Right lobe of liver (tissue), 6 donors: ENCODE measurements at regions not wholly inside any gene's neighbourhood (a gene's known extent, or its start where the extent isn't known, plus 50 kb on each side); places are given as distances from the start of the nearest gene placed in this dataset.
"Not testable (repeated sequence)": the region's sequence is repeated elsewhere in the genome, so short reads cannot be mapped to it uniquely, and the experiment has no call there.

Experiments used
- ATAC-seq, 4 donors: fragments of 200-7000 bp; cut with Tn5 transposase; one replicate each; pipeline ENCODE4 v1.9.1; 2020; ENCODE audit warnings: mild to moderate bottlenecking in 4 of 4, moderate library complexity in 4 of 4
- DNase-seq, 3 donors: peaks; one replicate each; pipeline ENCODE4 v3.0.0-alpha.2; 2020
- H3K27ac ChIP-seq, 3 donors: fragments of 200-600 bp; one replicate each; pipeline ENCODE4 v1.8.0; 2022
- H3K27me3 ChIP-seq, 2 donors: fragments of 200-600 bp; one replicate each; pipeline ENCODE4 v1.8.0; 2022
- H3K36me3 ChIP-seq, 4 donors: fragments of 200-600 bp; sonication (generic) in 1 of 4; one replicate each; pipeline versions ENCODE4 v1.5.1 to v1.8.0; 2017 to 2022; ENCODE audit warnings: control low read depth in 1 of 4
- H3K4me1 ChIP-seq, 4 donors: fragments of 200-600 bp; sonication (generic) in 1 of 4; one replicate each; pipeline versions ENCODE4 v1.5.1 to v1.8.0; 2017 to 2022; ENCODE audit warnings: control low read depth in 1 of 4
- H3K4me3 ChIP-seq, 3 donors: fragments of 200-600 bp; one replicate each; pipeline ENCODE4 v1.8.0; 2022
- H3K9me3 ChIP-seq, 4 donors: fragments of 200-600 bp; sonication (generic) in 1 of 4; one replicate each; pipeline versions ENCODE4 v1.5.1 to v1.8.0; 2017 to 2022; ENCODE audit warnings: control low read depth in 1 of 4
- POLR2A ChIP-seq: fragments of 450-650 bp; IDR thresholded peaks from one replicate; pipeline ENCODE4 v1.6.1; 2017; ENCODE audit warnings: antibody characterized with exemption, mild to moderate bottlenecking
- WGBS: methylation state at CpG from one replicate; pipeline ENCODE4 v1.1.6; 2018; ENCODE audit warnings: low coverage, low lambda C conversion rate; ENCODE audit not compliant: insufficient coverage; ENCODE audit errors: missing lambda C conversion rate; 5-methylcytosine and 5-hydroxymethylcytosine counted together
- intact Hi-C, 2 donors: fragments of 100-400 bp; cut with DNase I; formaldehyde crosslinking; loops; one replicate each; pipeline versions ENCODE4 v1.11.2 to v1.14.1; 2022
- TF ChIP-seq, protein P1 (sequence below), 4 donors: fragments of 200-600 bp in 3 of 4; fragments of 450-650 bp in 1 of 4; IDR thresholded peaks; one replicate each; pipeline versions ENCODE4 v1.5.1 to v1.8.0; 2016 to 2022; ENCODE audit warnings: antibody characterized with exemption in 4 of 4, mild to moderate bottlenecking in 2 of 4
- donor health status: DM: no; HTN: yes; CAD: no.
- donor health status: DM: no; HTN: no; CAD: no.
- donor health status: DM: no; HTN: no; CAD: no.
- donor health status: DM: no; HTN: yes; CAD: no.
- donor health status: DM: no; HTN: yes; CAD: no.

DNA sequence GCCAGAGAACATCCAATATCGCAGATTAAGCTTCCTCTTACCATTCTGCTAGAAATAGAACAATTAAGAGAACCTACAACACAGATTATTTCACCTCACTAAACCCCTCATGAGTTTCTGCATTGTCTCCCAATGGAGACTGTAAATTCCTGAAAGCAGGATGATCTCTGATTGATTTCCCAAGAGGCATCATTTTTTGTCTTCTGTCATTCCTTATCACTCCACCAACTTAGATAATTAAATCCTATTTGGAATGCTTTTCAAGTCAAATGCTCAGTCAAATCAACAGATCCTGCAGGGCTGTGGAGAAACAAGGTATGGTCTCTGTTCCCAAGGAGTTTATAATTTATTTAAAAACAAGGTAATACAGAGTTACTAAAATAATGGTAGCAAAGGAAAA lies 161.5 kb downstream of the MTERF1 start:
- 20% methylated on average over 1 of the region's 1 CpG for WGBS
- H3K36me3 ChIP-seq: no peaks in the 10 kb centered on the region
- no peak overlapping the region for H3K27ac ChIP-seq
- ATAC-seq (no peak), DNase-seq (no peak)
- no peak overlapping the region for H3K4me3 ChIP-seq
- H3K27me3 ChIP-seq: no peaks in the 10 kb centered on the region
- peaks cover 0 to 4% (median 0%) of the 10 kb centered on the region in 4 donors for H3K9me3 ChIP-seq
- intact Hi-C loops: no loop called here
- no peaks in the 10 kb centered on the region for H3K4me1 ChIP-seq
- TF ChIP-seq POLR2A: no peak
- TF ChIP-seq, protein P1, sequence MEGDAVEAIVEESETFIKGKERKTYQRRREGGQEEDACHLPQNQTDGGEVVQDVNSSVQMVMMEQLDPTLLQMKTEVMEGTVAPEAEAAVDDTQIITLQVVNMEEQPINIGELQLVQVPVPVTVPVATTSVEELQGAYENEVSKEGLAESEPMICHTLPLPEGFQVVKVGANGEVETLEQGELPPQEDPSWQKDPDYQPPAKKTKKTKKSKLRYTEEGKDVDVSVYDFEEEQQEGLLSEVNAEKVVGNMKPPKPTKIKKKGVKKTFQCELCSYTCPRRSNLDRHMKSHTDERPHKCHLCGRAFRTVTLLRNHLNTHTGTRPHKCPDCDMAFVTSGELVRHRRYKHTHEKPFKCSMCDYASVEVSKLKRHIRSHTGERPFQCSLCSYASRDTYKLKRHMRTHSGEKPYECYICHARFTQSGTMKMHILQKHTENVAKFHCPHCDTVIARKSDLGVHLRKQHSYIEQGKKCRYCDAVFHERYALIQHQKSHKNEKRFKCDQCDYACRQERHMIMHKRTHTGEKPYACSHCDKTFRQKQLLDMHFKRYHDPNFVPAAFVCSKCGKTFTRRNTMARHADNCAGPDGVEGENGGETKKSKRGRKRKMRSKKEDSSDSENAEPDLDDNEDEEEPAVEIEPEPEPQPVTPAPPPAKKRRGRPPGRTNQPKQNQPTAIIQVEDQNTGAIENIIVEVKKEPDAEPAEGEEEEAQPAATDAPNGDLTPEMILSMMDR (IDR thresholded peaks at IDR 0.05): no peak

DNA sequence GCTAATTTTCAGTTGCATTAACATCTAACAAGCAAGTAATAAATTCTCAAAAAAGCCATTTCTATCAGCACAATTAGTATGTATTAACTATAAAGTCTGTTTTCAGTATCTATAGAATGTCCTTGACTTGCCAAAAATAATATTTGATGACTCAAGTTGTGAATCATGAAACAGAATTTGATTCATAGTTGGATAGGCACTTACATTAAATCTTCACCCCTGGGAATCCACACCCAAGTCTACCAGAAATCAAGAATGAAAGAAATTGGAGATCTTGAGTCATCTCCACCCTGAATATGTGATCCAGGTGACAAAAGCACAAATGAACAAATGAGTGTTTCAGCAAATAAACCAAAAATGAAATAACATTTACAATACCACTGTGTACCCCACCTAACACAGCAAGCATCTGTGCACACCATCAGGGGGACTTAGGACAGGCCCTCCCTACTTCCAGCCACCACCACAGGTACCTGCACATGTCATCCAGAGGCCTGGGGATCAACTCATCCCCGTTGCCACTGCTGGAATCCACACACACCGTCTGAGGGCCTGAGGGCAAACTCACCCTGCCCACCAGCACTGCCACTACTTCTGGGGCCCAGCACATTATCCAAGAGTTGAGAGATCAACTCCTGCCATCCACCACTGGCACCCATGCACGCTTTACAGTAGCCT lies 160.1 kb downstream of the MTERF1 start:
- H3K27me3 ChIP-seq: no peaks in the 10 kb centered on the region
- H3K4me3 ChIP-seq: no peak overlapping the region
- intact Hi-C loops: no loop called here
- H3K9me3 ChIP-seq: peaks cover 0 to 4% (median 0%) of the 10 kb centered on the region in 4 donors
- H3K27ac ChIP-seq: no peak overlapping the region
- no peaks in the 10 kb centered on the region for H3K36me3 ChIP-seq
- no peak for ATAC-seq
- no CpG with 5 or more reads among the region's 3 CpGs for WGBS
- TF ChIP-seq POLR2A: no peak
- TF ChIP-seq, protein P1 (IDR thresholded peaks at IDR 0.05): no peak
- no peak for DNase-seq
- no peaks in the 10 kb centered on the region for H3K4me1 ChIP-seq

DNA sequence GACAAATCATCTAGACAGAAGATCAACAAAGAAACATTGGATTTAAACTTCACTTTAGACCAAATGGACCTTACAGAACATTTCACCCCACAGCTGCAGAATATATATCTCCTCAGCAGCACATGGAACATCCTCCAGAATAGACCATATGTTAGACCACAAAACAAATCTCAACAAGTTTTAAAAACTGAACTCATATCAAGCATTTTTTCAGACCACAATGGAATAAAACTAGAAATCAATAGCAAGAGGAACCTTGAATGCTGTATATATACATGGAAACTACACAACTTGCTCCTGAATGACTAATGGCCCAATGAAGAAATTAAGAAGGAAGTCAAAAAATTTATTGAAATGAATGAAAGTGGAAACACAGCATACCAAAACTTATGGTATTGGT lies 157.7 kb downstream of the MTERF1 start:
- Histone ChIP-seq H3K4me1 (no peaks in the 10 kb centered on the region), H3K9me3 (peaks cover 0 to 4% (median 0%) of the 10 kb centered on the region in 4 donors)
- intact Hi-C loops: no loop called here

DNA sequence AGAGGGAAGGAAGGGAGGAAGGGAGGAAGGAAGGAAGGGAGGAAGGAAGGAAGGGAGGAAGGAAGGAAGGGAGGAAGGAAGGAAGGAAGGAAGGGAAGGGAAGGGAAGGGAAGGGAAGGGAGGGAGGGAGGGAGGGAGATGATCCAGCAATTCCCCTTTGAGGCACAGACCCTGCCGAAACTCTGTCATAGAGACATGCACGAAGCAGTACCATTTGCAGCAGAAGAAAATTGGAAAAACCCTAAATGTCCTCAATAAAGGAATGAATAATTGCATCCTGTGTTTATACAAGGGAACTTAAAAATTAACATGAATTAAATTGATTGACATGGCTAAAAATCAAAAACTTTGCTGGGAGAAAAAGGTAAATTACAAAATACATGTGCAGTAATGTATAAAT lies 151.5 kb downstream of the MTERF1 start:
- ATAC-seq, H3K9me3 ChIP-seq, H3K27me3 ChIP-seq, H3K4me3 ChIP-seq, intact Hi-C loops, DNase-seq, H3K36me3 ChIP-seq, H3K4me1 ChIP-seq, H3K27ac ChIP-seq: not testable (repeated sequence)
- WGBS: 72% methylated on average over 2 of the region's 2 CpGs

More for the DNA sequence above, 157.7 kb downstream of the MTERF1 start:
- Histone ChIP-seq H3K27me3 (no peaks in the 10 kb centered on the region), H3K27ac (no peak overlapping the region), H3K4me3 (no peak overlapping the region), H3K36me3 (no peaks in the 10 kb centered on the region)
- TF ChIP-seq, protein P1 (IDR thresholded peaks at IDR 0.05): no peak
- DNase-seq: no peak
- no peak for ATAC-seq

DNA sequence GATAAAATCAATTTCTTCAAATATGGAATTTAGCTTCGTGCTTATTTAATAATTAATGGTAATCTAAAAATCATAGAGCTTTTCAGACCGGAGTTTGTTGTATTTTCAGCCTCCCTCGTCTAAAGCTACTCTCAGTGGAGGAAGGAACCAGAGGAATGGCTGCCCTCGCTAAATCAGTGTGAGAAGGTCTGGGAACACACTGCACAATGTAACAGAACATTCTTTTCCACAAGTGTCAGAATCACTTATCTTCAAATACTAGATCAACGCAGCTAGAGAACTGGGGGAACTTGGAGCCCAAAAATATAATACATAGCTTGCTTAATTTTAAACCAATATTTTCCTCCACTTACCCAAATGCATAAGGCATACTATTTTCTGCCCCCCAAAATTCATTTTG lies 148.5 kb downstream of the MTERF1 start:
- Histone ChIP-seq H3K9me3 (no peaks in the 10 kb centered on the region), H3K4me3 (no peak overlapping the region), H3K36me3 (no peaks in the 10 kb centered on the region), H3K27ac (no peak overlapping the region), H3K4me1 (no peaks in the 10 kb centered on the region), H3K27me3 (no peaks in the 10 kb centered on the region)
- TF ChIP-seq POLR2A: no peak
- TF ChIP-seq, protein P1 (IDR thresholded peaks at IDR 0.05): no peak
- ATAC-seq: no peak
- intact Hi-C loops: no loop called here
- no peak for DNase-seq
- 56% methylated on average over 5 of the region's 5 CpGs for WGBS
